ENCODE measurements at regions not wholly inside any gene's neighbourhood (a gene's known extent, or its start where the extent isn't known, plus 50 kb on each side); places are given as distances from the start of the nearest gene placed in this dataset.

GRCh38 chr5:125137535-125137934, 391.1 kb upstream of the ZNF608 start:
- intact Hi-C loops (cut with micrococcal nuclease; ENCODE audit: unreplicated experiment) (no loop called here), in situ Hi-C loops (cut with MboI) (no loop called here)
- FAIRE-seq (no peak), DNase-seq (ENCODE audit: low read depth, low spot score) (no peak), ATAC-seq (no peak)
- no peaks in the 10 kb centered on the region for H3K36me3 ChIP-seq (ENCODE audit: control insufficient read depth in 2 of 2, insufficient read depth in 2 of 2, low read length in 1 of 2)
- H3K4me2 ChIP-seq (ENCODE audit: control insufficient read depth, insufficient read depth) = no peak overlapping the region
- no peaks in the 10 kb centered on the region; a peak in 1 of 4 replicates for H3K27me3 ChIP-seq (replicated peaks in 1 of 2; ENCODE audit: control insufficient read depth in 2 of 2, insufficient read depth in 2 of 2, low read length in 1 of 2)
- no TSS peak for BruUV-seq (replicated peaks)
- POLR2A ChIA-PET = no interaction called here
- SMC1A ChIA-PET (ENCODE audit: uncharacterized antibody, unreplicated experiment) = no interaction called here
- 59% methylated on average over 3 of the region's 3 CpGs for WGBS (ENCODE audit: insufficient coverage, insufficient replicate concordance, low lambda C conversion rate, missing lambda C conversion rate)
- RAD21 ChIA-PET (ENCODE audit: unreplicated experiment) = no interaction called here
- no peaks in the 10 kb centered on the region for H4K20me1 ChIP-seq (ENCODE audit: control insufficient read depth, insufficient read depth)
- no peak overlapping the region for H3K9ac ChIP-seq (ENCODE audit: control insufficient read depth, insufficient read depth, low read length)
- H3K27ac ChIP-seq (ENCODE audit: control insufficient read depth, insufficient read depth) = no peak overlapping the region
- no peaks in the 10 kb centered on the region for H3K4me1 ChIP-seq (ENCODE audit: control insufficient read depth, insufficient read depth, low read length)
- CTCF ChIA-PET = no interaction called here
- no peaks in the 10 kb centered on the region for H3K79me2 ChIP-seq (ENCODE audit: control insufficient read depth, insufficient read depth, low read length)
- no peak overlapping the region for H2AFZ ChIP-seq (ENCODE audit: control insufficient read depth, low read depth, low read length)
- H3K4me3 ChIP-seq = no peak overlapping the region
- H3K9me3 ChIP-seq (replicated peaks; ENCODE audit: control insufficient read depth, insufficient read depth, low read length) = no peaks in the 10 kb centered on the region
- TF ChIP-seq RAD51 (IDR thresholded peaks at IDR 0.05) (no peak), WRNIP1 (IDR thresholded peaks at IDR 0.05; ENCODE audit: borderline replicate concordance, low read depth, low read length) (no peak), SREBF2 (IDR thresholded peaks at IDR 0.05; ENCODE audit: low read length) (no peak), RBBP5 (conservative IDR thresholded peaks at IDR 0.05) (no peak), SIX5 (IDR thresholded peaks at IDR 0.05; ENCODE audit: low read depth, low read length, severe bottlenecking) (no peak), SMC3 (IDR thresholded peaks at IDR 0.05; ENCODE audit: borderline replicate concordance, low read length) (no peak), NKRF (conservative IDR thresholded peaks at IDR 0.05) (no peak), ZBTB4 (CRISPR knock-in tag; IDR thresholded peaks at IDR 0.05) (no peak), CHD2 (IDR thresholded peaks at IDR 0.05; ENCODE audit: borderline replicate concordance, low read depth, low read length) (no peak), MTA3 (IDR thresholded peaks at IDR 0.05; ENCODE audit: borderline replicate concordance, low read length) (no peak), CUX1 (IDR thresholded peaks at IDR 0.05; ENCODE audit: insufficient replicate concordance, low read depth, low read length) (no peak), HCFC1 (IDR thresholded peaks at IDR 0.05; ENCODE audit: low read length) (no peak), POLR2A (IDR thresholded peaks at IDR 0.05; ENCODE audit: low read depth, low read length) (no peak), NR2C1 (IDR thresholded peaks at IDR 0.05) (no peak), CBX5 (IDR thresholded peaks at IDR 0.05; ENCODE audit: low read depth) (no peak), PAX8 (IDR thresholded peaks at IDR 0.05) (no peak)

Data from GM12878 (cell line).